OCI-LY1 (cell line): ENCODE measurements at regions not wholly inside any gene's neighbourhood (a gene's known extent, or its start where the extent isn't known, plus 50 kb on each side); places are given as distances from the start of the nearest gene placed in this dataset.

ENCODE experiments used
- H2AFZ ChIP-seq: fragments of 200-600 bp; sonication (generic), shearing (Covaris generic); 2 replicates; pipeline ENCODE4 v1.6.0; 2014; ENCODE audit warnings: antibody characterized with exemption, mild to moderate bottlenecking, low read length
- H3F3A ChIP-seq: fragments of 200-600 bp; sonication (generic), shearing (Covaris generic); 2 replicates; pipeline ENCODE4 v1.6.0; 2014; ENCODE audit warnings: mild to moderate bottlenecking, antibody characterized with exemption, low read length, moderate library complexity; ENCODE audit not compliant: insufficient read depth
- H3K27ac ChIP-seq: fragments of 200-600 bp; sonication (generic); 2 replicates; pipeline ENCODE4 v1.5.1; 2014; ENCODE audit warnings: low read length, mixed run types, mild to moderate bottlenecking, low read depth; ENCODE audit not compliant: poor library complexity, severe bottlenecking
- H3K27me3 ChIP-seq: fragments of 200-600 bp; sonication (generic); 2 replicates; pipeline ENCODE4 v1.6.0; 2014; ENCODE audit warnings: antibody characterized with exemption, mild to moderate bottlenecking, low read length, moderate library complexity; ENCODE audit not compliant: insufficient read depth
- H3K36me3 ChIP-seq: fragments of 200-600 bp; sonication (generic); 2 replicates; pipeline ENCODE4 v1.6.1; 2014; ENCODE audit warnings: mild to moderate bottlenecking, antibody characterized with exemption, low read length, moderate library complexity, mixed read lengths; ENCODE audit not compliant: insufficient read depth
- H3K4me1 ChIP-seq: fragments of 200-600 bp; sonication (generic); 2 replicates; pipeline ENCODE4 v1.5.1; 2014; ENCODE audit warnings: mild to moderate bottlenecking, low read length, moderate library complexity; ENCODE audit not compliant: insufficient read depth, severe bottlenecking
- H3K4me2 ChIP-seq: fragments of 200-600 bp; sonication (generic), shearing (Covaris generic); 2 replicates; pipeline ENCODE4 v1.6.1; 2014; ENCODE audit warnings: low read length
- H3K4me3 ChIP-seq: fragments of 200-600 bp; sonication (generic); 2 replicates; pipeline ENCODE4 v1.5.1; 2014; ENCODE audit warnings: low read length, low read depth, mild to moderate bottlenecking, mixed read lengths; ENCODE audit not compliant: poor library complexity, severe bottlenecking
- H3K79me2 ChIP-seq: fragments of 200-600 bp; shearing (Covaris generic); 2 replicates; pipeline ENCODE4 v1.6.1; 2016; ENCODE audit warnings: mixed run types, low read length, mixed read lengths; ENCODE audit not compliant: insufficient read depth
- H3K9ac ChIP-seq: fragments of 200-600 bp; sonication (generic), shearing (Covaris generic); 2 replicates; pipeline ENCODE4 v1.6.1; 2014; ENCODE audit warnings: mild to moderate bottlenecking, low read length, mixed read lengths
- H3K9me2 ChIP-seq: fragments of 200-600 bp; sonication (generic), shearing (Covaris generic); 2 replicates; pipeline ENCODE4 v1.6.1; 2014; ENCODE audit warnings: low read depth, mild to moderate bottlenecking, low read length, mixed read lengths
- H3K9me3 ChIP-seq: fragments of 200-600 bp; shearing (Covaris generic); 2 replicates; pipeline ENCODE4 v1.6.1; 2014; ENCODE audit warnings: low read length, mixed read lengths
- H4K20me1 ChIP-seq: fragments of 200-600 bp; sonication (generic), shearing (Covaris generic); 2 replicates; pipeline ENCODE4 v1.6.0; 2016; ENCODE audit warnings: mild to moderate bottlenecking, low read length; ENCODE audit not compliant: insufficient read depth
- EZH2 ChIP-seq: fragments of 200-600 bp; sonication (generic), shearing (Covaris generic); IDR thresholded peaks from 2 replicates; pipeline ENCODE4 v1.8.0; 2017; ENCODE audit warnings: borderline replicate concordance, mixed run types, mild to moderate bottlenecking, antibody characterized with exemption, low read length, moderate library complexity, mixed read lengths
- TF ChIP-seq, protein P1 (sequence below): fragments of 200-600 bp; sonication (generic), shearing (Covaris generic); IDR thresholded peaks from 2 replicates; pipeline ENCODE4 v1.5.1; 2017; ENCODE audit warnings: mild to moderate bottlenecking, antibody characterized with exemption, low read length, moderate library complexity, mixed read lengths

DNA sequence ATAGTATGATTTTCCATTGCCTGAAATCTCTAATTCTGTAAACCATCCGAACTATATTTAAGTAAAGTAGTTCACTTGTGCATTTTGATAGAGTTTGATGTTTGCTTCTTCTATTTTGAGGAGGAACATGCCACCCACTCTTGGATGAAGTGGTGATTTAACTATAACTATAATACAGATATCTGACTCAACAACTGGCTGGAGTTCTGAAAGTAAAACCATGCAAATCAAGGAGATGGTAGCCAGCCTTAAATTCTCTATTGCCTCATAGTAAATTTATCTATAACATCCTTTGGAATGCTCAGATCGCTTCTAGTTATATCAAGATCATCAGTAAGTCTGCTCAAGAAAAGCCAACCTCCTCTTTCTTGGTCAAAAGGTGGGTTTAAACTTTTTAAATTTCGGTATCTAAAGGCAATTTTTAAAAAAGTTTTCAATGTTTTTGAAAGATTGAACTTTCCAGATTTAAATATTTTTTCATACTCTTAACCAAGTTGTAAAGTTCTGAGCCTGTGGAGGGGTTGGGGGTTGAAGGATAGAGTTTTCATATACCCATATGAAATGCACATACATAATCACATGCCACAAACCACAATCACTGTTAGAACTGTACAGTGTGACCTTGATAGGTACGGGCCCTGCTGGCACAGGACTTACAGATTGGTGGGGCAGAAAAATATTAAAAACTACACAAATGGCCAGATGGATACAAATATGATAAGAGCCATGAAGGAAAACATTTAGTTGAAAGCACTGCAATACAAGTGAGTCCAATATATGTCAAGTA lies 90.5 kb upstream of the RFC3 start:
- Histone ChIP-seq H3K4me2 (peak overlapping the region; percentile 59), H3K27ac (peak overlapping the region; percentile 99)

GRCh38 chr13:33728271-33729037 lies 89.5 kb upstream of the RFC3 start:
- Histone ChIP-seq H3K9me2 (no peaks in the 10 kb centered on the region), H4K20me1 (no peaks in the 10 kb centered on the region), H3K27me3 (no peaks in the 10 kb centered on the region), H3F3A (no peaks in the 10 kb centered on the region), H3K9ac (peak overlapping the region; percentile 69), H3K9me3 (no peaks in the 10 kb centered on the region), H3K4me2 (peak overlapping the region; percentile 59), H3K4me1 (peaks cover 81% of the 10 kb centered on the region), H3K4me3 (peak overlapping the region; percentile 19), H3K27ac (peak overlapping the region; percentile 99), H3K36me3 (no peaks in the 10 kb centered on the region), H3K79me2 (no peaks in the 10 kb centered on the region), H2AFZ (no peak overlapping the region)
- TF ChIP-seq, protein P1, sequence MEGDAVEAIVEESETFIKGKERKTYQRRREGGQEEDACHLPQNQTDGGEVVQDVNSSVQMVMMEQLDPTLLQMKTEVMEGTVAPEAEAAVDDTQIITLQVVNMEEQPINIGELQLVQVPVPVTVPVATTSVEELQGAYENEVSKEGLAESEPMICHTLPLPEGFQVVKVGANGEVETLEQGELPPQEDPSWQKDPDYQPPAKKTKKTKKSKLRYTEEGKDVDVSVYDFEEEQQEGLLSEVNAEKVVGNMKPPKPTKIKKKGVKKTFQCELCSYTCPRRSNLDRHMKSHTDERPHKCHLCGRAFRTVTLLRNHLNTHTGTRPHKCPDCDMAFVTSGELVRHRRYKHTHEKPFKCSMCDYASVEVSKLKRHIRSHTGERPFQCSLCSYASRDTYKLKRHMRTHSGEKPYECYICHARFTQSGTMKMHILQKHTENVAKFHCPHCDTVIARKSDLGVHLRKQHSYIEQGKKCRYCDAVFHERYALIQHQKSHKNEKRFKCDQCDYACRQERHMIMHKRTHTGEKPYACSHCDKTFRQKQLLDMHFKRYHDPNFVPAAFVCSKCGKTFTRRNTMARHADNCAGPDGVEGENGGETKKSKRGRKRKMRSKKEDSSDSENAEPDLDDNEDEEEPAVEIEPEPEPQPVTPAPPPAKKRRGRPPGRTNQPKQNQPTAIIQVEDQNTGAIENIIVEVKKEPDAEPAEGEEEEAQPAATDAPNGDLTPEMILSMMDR = no peak
- TF ChIP-seq EZH2 = no peak

More for the DNA sequence above, 90.5 kb upstream of the RFC3 start:
- no peaks in the 10 kb centered on the region for H3K9me2 ChIP-seq
- H3K27me3 ChIP-seq = no peaks in the 10 kb centered on the region
- H3K9me3 ChIP-seq = no peaks in the 10 kb centered on the region
- H3K9ac ChIP-seq = peak overlapping the region; percentile 69
- H4K20me1 ChIP-seq = no peaks in the 10 kb centered on the region
- H2AFZ ChIP-seq = no peak overlapping the region
- TF ChIP-seq, protein P1 = no peak
- no peak for TF ChIP-seq EZH2
- H3K4me3 ChIP-seq = peak overlapping the region; percentile 19
- H3K36me3 ChIP-seq = no peaks in the 10 kb centered on the region
- no peaks in the 10 kb centered on the region for H3F3A ChIP-seq
- peaks cover 84% of the 10 kb centered on the region for H3K4me1 ChIP-seq
- no peaks in the 10 kb centered on the region for H3K79me2 ChIP-seq

DNA sequence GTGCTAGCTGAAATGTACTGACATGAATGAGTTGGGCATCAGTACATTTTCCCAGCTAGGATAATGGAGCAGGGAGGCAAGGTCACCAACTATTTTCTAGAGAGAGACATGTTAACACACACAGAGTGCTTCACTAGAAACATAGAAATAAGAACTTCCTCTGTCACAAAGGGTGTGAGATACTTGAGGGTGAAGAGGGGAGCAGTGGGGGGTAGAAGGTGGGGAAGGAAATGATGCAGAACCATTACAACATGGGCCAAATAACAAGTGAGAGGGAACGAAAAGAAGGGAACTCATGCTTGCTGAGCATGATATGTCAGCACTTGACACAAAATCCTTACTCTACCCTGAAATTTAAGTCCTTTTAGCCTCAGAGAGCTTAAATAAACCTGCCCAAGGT lies 87.8 kb upstream of the RFC3 start:
- TF ChIP-seq, protein P1 = no peak
- TF ChIP-seq EZH2 = no peak
- no peaks in the 10 kb centered on the region for H3K27me3 ChIP-seq
- H4K20me1 ChIP-seq = no peaks in the 10 kb centered on the region
- no peaks in the 10 kb centered on the region for H3F3A ChIP-seq
- no peaks in the 10 kb centered on the region for H3K36me3 ChIP-seq
- H3K4me1 ChIP-seq = peaks cover 65% of the 10 kb centered on the region
- H3K4me2 ChIP-seq = peak overlapping the region; percentile 20; the same call in 1 of the 2 replicates
- H3K79me2 ChIP-seq = no peaks in the 10 kb centered on the region
- H3K9ac ChIP-seq = peak overlapping the region; percentile 51
- no peak overlapping the region for H2AFZ ChIP-seq
- H3K9me3 ChIP-seq = no peaks in the 10 kb centered on the region
- H3K27ac ChIP-seq = peak overlapping the region; percentile 99
- H3K4me3 ChIP-seq = no peak overlapping the region
- H3K9me2 ChIP-seq = no peaks in the 10 kb centered on the region
